ENCODE measurements at regions not wholly inside any gene's neighbourhood (a gene's known extent, or its start where the extent isn't known, plus 50 kb on each side); places are given as distances from the start of the nearest gene placed in this dataset.
"Not testable (repeated sequence)": the region's sequence is repeated elsewhere in the genome, so short reads cannot be mapped to it uniquely, and the experiment has no call there.

GRCh38 chr15:96477227-96477626 is 146.7 kb downstream of the NR2F2 start:
- no peak overlapping the region for H3K4me3 Mint-ChIP-seq
- peaks cover 3% of the 10 kb centered on the region for H3K27me3 Mint-ChIP-seq
- H3K36me3 Mint-ChIP-seq, result no peaks in the 10 kb centered on the region
- H3K27ac Mint-ChIP-seq, result no peak overlapping the region
- no peaks in the 10 kb centered on the region for H3K4me1 Mint-ChIP-seq
- no peaks in the 10 kb centered on the region for H3K9me3 Mint-ChIP-seq

- not testable (repeated sequence) for H3K27ac Mint-ChIP-seq, H3K4me3 Mint-ChIP-seq, H3K36me3 Mint-ChIP-seq, H3K4me1 Mint-ChIP-seq, H3K9me3 Mint-ChIP-seq
- H3K27me3 Mint-ChIP-seq, result peaks cover 11% of the 10 kb centered on the region
Measured at GRCh38 chr15:96484412-96484811, 153.9 kb downstream of the NR2F2 start.

GRCh38 chr15:96484830-96485229 is 154.3 kb downstream of the NR2F2 start:
- Mint-ChIP-seq H3K27ac (no peak overlapping the region), H3K4me3 (no peak overlapping the region), H3K27me3 (peaks cover 13% of the 10 kb centered on the region), H3K9me3 (peaks cover 6% of the 10 kb centered on the region), H3K4me1 (no peaks in the 10 kb centered on the region), H3K36me3 (no peaks in the 10 kb centered on the region)

- Mint-ChIP-seq H3K27me3 (peaks cover 13% of the 10 kb centered on the region), H3K27ac (no peak overlapping the region), H3K36me3 (no peaks in the 10 kb centered on the region), H3K9me3 (peaks cover 6% of the 10 kb centered on the region), H3K4me3 (no peak overlapping the region), H3K4me1 (no peaks in the 10 kb centered on the region)
Measured at GRCh38 chr15:96487245-96487644, 156.7 kb downstream of the NR2F2 start.

GRCh38 chr15:96491066-96491699 is 160.7 kb downstream of the NR2F2 start:
- not testable (repeated sequence) for H3K4me3 Mint-ChIP-seq, H3K27ac Mint-ChIP-seq, H3K36me3 Mint-ChIP-seq

GRCh38 chr15:96491700-96492644 is 161.5 kb downstream of the NR2F2 start:
- not testable (repeated sequence) for H3K4me3 Mint-ChIP-seq, H3K27ac Mint-ChIP-seq, H3K9me3 Mint-ChIP-seq, H3K4me1 Mint-ChIP-seq, H3K36me3 Mint-ChIP-seq
- H3K27me3 Mint-ChIP-seq, result peaks cover 16% of the 10 kb centered on the region

More at GRCh38 chr15:96491066-96491699, 160.7 kb downstream of the NR2F2 start:
- H3K9me3 Mint-ChIP-seq, H3K4me1 Mint-ChIP-seq: not testable (repeated sequence)
- H3K27me3 Mint-ChIP-seq, result peaks cover 12% of the 10 kb centered on the region

- no peak overlapping the region for H3K27ac Mint-ChIP-seq
- H3K4me1 Mint-ChIP-seq, result no peaks in the 10 kb centered on the region
- no peak overlapping the region for H3K4me3 Mint-ChIP-seq
- H3K9me3 Mint-ChIP-seq, result no peaks in the 10 kb centered on the region
- peaks cover 15% of the 10 kb centered on the region for H3K27me3 Mint-ChIP-seq
- H3K36me3 Mint-ChIP-seq, result no peaks in the 10 kb centered on the region
Measured at GRCh38 chr15:96494505-96494904, 164.0 kb downstream of the NR2F2 start.

GRCh38 chr15:96495386-96495785 is 164.9 kb downstream of the NR2F2 start:
- Mint-ChIP-seq H3K4me1 (no peaks in the 10 kb centered on the region), H3K36me3 (no peaks in the 10 kb centered on the region), H3K27ac (no peak overlapping the region), H3K27me3 (peaks cover 11% of the 10 kb centered on the region), H3K4me3 (no peak overlapping the region), H3K9me3 (no peaks in the 10 kb centered on the region)

GRCh38 chr15:96497951-96498350 is 167.5 kb downstream of the NR2F2 start:
- peaks cover 11% of the 10 kb centered on the region for H3K27me3 Mint-ChIP-seq
- H3K4me1 Mint-ChIP-seq, result no peaks in the 10 kb centered on the region
- H3K36me3 Mint-ChIP-seq, result no peaks in the 10 kb centered on the region
- H3K27ac Mint-ChIP-seq, result no peak overlapping the region
- H3K4me3 Mint-ChIP-seq, result no peak overlapping the region
- H3K9me3 Mint-ChIP-seq, result no peaks in the 10 kb centered on the region

- no peak overlapping the region for H3K4me3 Mint-ChIP-seq
- no peaks in the 10 kb centered on the region for H3K36me3 Mint-ChIP-seq
- H3K9me3 Mint-ChIP-seq, result no peaks in the 10 kb centered on the region
- H3K4me1 Mint-ChIP-seq, result no peaks in the 10 kb centered on the region
- peaks cover 7% of the 10 kb centered on the region for H3K27me3 Mint-ChIP-seq
- H3K27ac Mint-ChIP-seq, result peak overlapping the region; percentile 17
Measured at GRCh38 chr15:96500508-96500907, 170.0 kb downstream of the NR2F2 start.

GRCh38 chr15:96501362-96501761 is 170.9 kb downstream of the NR2F2 start:
- no peaks in the 10 kb centered on the region for H3K4me1 Mint-ChIP-seq
- no peaks in the 10 kb centered on the region for H3K9me3 Mint-ChIP-seq
- no peak overlapping the region for H3K4me3 Mint-ChIP-seq
- no peak overlapping the region for H3K27ac Mint-ChIP-seq
- H3K27me3 Mint-ChIP-seq, result peaks cover 7% of the 10 kb centered on the region
- no peaks in the 10 kb centered on the region for H3K36me3 Mint-ChIP-seq

- Mint-ChIP-seq H3K27ac (no peak overlapping the region), H3K36me3 (no peaks in the 10 kb centered on the region), H3K4me1 (no peaks in the 10 kb centered on the region), H3K4me3 (no peak overlapping the region), H3K9me3 (no peaks in the 10 kb centered on the region), H3K27me3 (peaks cover 2% of the 10 kb centered on the region)
Measured at GRCh38 chr15:96502196-96502595, 171.7 kb downstream of the NR2F2 start.

GRCh38 chr15:96503276-96503675 is 172.8 kb downstream of the NR2F2 start:
- no peak overlapping the region for H3K27ac Mint-ChIP-seq
- H3K4me1 Mint-ChIP-seq, result no peaks in the 10 kb centered on the region
- no peaks in the 10 kb centered on the region for H3K9me3 Mint-ChIP-seq
- H3K4me3 Mint-ChIP-seq, result no peak overlapping the region
- peaks cover 2% of the 10 kb centered on the region for H3K27me3 Mint-ChIP-seq
- H3K36me3 Mint-ChIP-seq, result no peaks in the 10 kb centered on the region

- H3K36me3 Mint-ChIP-seq, result no peaks in the 10 kb centered on the region
- H3K27me3 Mint-ChIP-seq, result peaks cover 2% of the 10 kb centered on the region
- no peak overlapping the region for H3K27ac Mint-ChIP-seq
- no peaks in the 10 kb centered on the region for H3K4me1 Mint-ChIP-seq
- no peak overlapping the region for H3K4me3 Mint-ChIP-seq
- no peaks in the 10 kb centered on the region for H3K9me3 Mint-ChIP-seq
Measured at GRCh38 chr15:96504371-96504770, 173.9 kb downstream of the NR2F2 start.

GRCh38 chr15:96505014-96505413 is 174.5 kb downstream of the NR2F2 start:
- Mint-ChIP-seq H3K4me3 (no peak overlapping the region), H3K9me3 (no peaks in the 10 kb centered on the region), H3K4me1 (no peaks in the 10 kb centered on the region), H3K27me3 (peaks cover 2% of the 10 kb centered on the region), H3K27ac (no peak overlapping the region), H3K36me3 (no peaks in the 10 kb centered on the region)

GRCh38 chr15:96514607-96515285 is 184.2 kb downstream of the NR2F2 start:
- no peak overlapping the region for H3K27ac Mint-ChIP-seq
- H3K27me3 Mint-ChIP-seq, result peaks cover 5% of the 10 kb centered on the region
- H3K4me3 Mint-ChIP-seq, result no peak overlapping the region
- H3K36me3 Mint-ChIP-seq, result no peaks in the 10 kb centered on the region
- peaks cover 26% of the 10 kb centered on the region for H3K9me3 Mint-ChIP-seq
- H3K4me1 Mint-ChIP-seq, result no peaks in the 10 kb centered on the region

Measured in activated naive CD4-positive, alpha-beta T cell treated with anti-CD3 and anti-CD28 coated beads, Interleukin-2, amount 50 U/mL, for 24 hours (primary cell).